HL-60 (cell line): ENCODE measurements at regions not wholly inside any gene's neighbourhood (a gene's known extent, or its start where the extent isn't known, plus 50 kb on each side); places are given as distances from the start of the nearest gene placed in this dataset.

Source experiments
- GABPA ChIP-seq: IDR thresholded peaks from 2 replicates; pipeline ENCODE4 v1.6.1; 2012; ENCODE audit warnings: low read depth
- POLR2AphosphoS5 ChIP-seq: IDR thresholded peaks from 2 replicates; pipeline ENCODE4 v1.6.1; 2012; ENCODE audit warnings: low read depth
- SPI1 ChIP-seq: IDR thresholded peaks from 2 replicates; pipeline ENCODE4 v1.6.1; 2012; ENCODE audit warnings: low read depth, mild to moderate bottlenecking, borderline replicate concordance
- TF ChIP-seq, protein P1 (sequence below): IDR thresholded peaks from one replicate; pipeline ENCODE4 v1.5.1; 2011; ENCODE audit warnings: low read length, control low read depth, inconsistent platforms; ENCODE audit not compliant: insufficient read depth

DNA sequence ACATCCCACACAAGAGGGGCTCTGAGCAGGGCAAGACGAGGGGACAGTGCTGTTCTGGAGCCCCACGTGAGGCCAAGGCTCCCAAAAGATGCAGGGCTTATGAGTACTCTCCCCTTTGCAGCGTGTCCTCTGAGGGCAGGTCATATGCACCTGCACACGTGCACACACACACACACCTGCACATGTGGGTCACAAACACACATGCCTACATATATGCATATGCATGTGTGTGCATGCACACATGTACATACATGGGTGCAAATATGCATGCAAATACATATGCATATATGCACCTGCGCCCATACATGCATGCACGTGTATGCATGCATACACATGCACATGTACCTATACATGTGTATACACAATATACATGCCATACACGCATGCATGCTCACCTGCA, 197.9 kb downstream of the NPHP4 start:
- TF ChIP-seq, protein P1, sequence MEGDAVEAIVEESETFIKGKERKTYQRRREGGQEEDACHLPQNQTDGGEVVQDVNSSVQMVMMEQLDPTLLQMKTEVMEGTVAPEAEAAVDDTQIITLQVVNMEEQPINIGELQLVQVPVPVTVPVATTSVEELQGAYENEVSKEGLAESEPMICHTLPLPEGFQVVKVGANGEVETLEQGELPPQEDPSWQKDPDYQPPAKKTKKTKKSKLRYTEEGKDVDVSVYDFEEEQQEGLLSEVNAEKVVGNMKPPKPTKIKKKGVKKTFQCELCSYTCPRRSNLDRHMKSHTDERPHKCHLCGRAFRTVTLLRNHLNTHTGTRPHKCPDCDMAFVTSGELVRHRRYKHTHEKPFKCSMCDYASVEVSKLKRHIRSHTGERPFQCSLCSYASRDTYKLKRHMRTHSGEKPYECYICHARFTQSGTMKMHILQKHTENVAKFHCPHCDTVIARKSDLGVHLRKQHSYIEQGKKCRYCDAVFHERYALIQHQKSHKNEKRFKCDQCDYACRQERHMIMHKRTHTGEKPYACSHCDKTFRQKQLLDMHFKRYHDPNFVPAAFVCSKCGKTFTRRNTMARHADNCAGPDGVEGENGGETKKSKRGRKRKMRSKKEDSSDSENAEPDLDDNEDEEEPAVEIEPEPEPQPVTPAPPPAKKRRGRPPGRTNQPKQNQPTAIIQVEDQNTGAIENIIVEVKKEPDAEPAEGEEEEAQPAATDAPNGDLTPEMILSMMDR = no peak
- TF ChIP-seq POLR2AphosphoS5 = no peak
- no peak for TF ChIP-seq GABPA
- TF ChIP-seq SPI1 = no peak
